GM12891 (cell line): ENCODE measurements at regions not wholly inside any gene's neighbourhood (a gene's known extent, or its start where the extent isn't known, plus 50 kb on each side); places are given as distances from the start of the nearest gene placed in this dataset.

ENCODE experiments used
- PAX5 ChIP-seq: IDR thresholded peaks from 2 replicates; pipeline ENCODE4 v1.6.1; 2011; ENCODE audit warnings: low read length, moderate library complexity, mild to moderate bottlenecking; ENCODE audit not compliant: insufficient read depth, severe bottlenecking
- POLR2A ChIP-seq: IDR thresholded peaks from 2 replicates; pipeline ENCODE4 v1.6.1; 2011; ENCODE audit warnings: low read depth, low read length, control low read depth
- POLR2AphosphoS5 ChIP-seq: IDR thresholded peaks from 2 replicates; pipeline ENCODE4 v1.6.1; 2011; ENCODE audit warnings: low read depth, low read length, control low read depth
- SPI1 ChIP-seq: IDR thresholded peaks from 2 replicates; pipeline ENCODE4 v1.6.1; 2011; ENCODE audit warnings: low read depth, low read length, control low read depth
- TAF1 ChIP-seq: IDR thresholded peaks from 2 replicates; pipeline ENCODE4 v1.6.1; 2011; ENCODE audit warnings: low read depth, low read length, control low read depth

DNA sequence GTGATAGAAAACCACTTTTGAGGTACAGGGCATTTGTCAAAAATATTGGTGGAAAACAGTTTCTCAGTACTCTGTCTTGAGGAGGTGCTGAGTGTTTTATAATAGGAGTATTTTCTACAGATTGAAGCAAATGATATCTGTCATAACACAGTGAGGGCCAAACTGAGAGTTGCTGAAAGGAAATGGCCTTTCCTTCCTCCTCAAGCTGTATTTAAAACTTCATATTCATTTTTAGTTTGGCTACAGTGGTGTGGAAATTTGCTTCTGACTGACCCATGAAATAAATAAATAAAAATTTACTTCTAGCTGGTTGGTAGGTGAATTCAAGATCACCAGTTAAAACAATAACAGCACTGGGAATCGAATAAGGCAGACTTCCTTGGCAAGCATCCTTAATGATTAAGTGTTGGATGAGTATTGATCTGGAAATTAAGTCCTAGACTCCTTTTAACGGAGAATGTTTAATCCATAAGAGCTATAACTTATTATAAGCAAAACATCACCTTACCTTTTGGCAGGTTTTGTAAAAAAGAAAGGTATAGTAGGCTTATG lies 828.6 kb upstream of the CITED2 start:
- TF ChIP-seq POLR2AphosphoS5 (no peak), POLR2A (no peak), TAF1 (no peak), SPI1 (no peak), PAX5 (no peak)
